Large intestine (tissue), 3 donors: ENCODE measurements at regions not wholly inside any gene's neighbourhood (a gene's known extent, or its start where the extent isn't known, plus 50 kb on each side); places are given as distances from the start of the nearest gene placed in this dataset.
"Not testable (repeated sequence)": the region's sequence is repeated elsewhere in the genome, so short reads cannot be mapped to it uniquely, and the experiment has no call there.

Experiments
- DNase-seq, 2 donors: peaks; one replicate each; pipeline versions ENCODE4 v3.0.0 to v3.0.0-alpha.2; 2013
- H3K27ac ChIP-seq: one replicate; pipeline ENCODE4 v1.5.1; 2013; ENCODE audit warnings: low read length
- H3K27me3 ChIP-seq: 2 replicates; pipeline ENCODE4 v1.6.1; 2013; ENCODE audit warnings: low read length; ENCODE audit not compliant: control insufficient read depth, insufficient read depth
- H3K36me3 ChIP-seq: 2 replicates; pipeline ENCODE4 v1.6.1; 2013; ENCODE audit warnings: low read length; ENCODE audit not compliant: control insufficient read depth, insufficient read depth
- H3K4me1 ChIP-seq: one replicate; pipeline ENCODE4 v1.6.1; 2013; ENCODE audit warnings: low read length; ENCODE audit not compliant: control insufficient read depth, insufficient read depth
- H3K4me3 ChIP-seq: one replicate; pipeline ENCODE4 v1.5.1; 2013; ENCODE audit warnings: low read length
- H3K9me3 ChIP-seq: one replicate; pipeline ENCODE4 v1.6.1; 2013; ENCODE audit warnings: mild to moderate bottlenecking, low read depth, low read length, moderate library complexity; ENCODE audit not compliant: control insufficient read depth
- WGBS: methylation state at CpG from one replicate; pipeline ENCODE4 v1.1.5; 2013; ENCODE audit warnings: low lambda C conversion rate; ENCODE audit not compliant: insufficient coverage; 5-methylcytosine and 5-hydroxymethylcytosine counted together

DNA sequence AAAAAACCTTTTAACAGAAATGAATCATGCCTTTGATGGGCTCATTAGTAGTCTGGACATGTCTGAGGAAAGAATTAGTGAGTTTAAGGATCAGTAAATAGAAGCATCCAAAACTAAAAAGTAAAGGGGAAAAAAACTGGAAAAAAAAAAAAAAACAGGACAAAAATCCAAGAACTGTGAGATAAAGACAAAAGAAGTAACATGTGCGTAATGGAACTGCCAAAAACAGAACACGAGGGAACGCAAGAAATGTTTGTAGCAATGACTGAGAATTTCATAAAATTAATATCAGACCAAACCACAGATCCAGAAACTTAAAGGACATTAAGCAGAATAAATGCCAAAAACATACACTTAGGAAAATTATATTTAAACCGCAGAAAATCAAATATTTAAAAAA lies 77.4 kb downstream of the MS4A13 start:
- Histone ChIP-seq H3K4me1 (no peaks in the 10 kb centered on the region), H3K4me3 (no peak overlapping the region), H3K9me3 (no peaks in the 10 kb centered on the region), H3K27me3 (no peaks in the 10 kb centered on the region), H3K36me3 (no peaks in the 10 kb centered on the region), H3K27ac (no peak overlapping the region)
- DNase-seq, result no peak
- WGBS, result 86% methylated on average over 4 of the region's 4 CpGs

DNA sequence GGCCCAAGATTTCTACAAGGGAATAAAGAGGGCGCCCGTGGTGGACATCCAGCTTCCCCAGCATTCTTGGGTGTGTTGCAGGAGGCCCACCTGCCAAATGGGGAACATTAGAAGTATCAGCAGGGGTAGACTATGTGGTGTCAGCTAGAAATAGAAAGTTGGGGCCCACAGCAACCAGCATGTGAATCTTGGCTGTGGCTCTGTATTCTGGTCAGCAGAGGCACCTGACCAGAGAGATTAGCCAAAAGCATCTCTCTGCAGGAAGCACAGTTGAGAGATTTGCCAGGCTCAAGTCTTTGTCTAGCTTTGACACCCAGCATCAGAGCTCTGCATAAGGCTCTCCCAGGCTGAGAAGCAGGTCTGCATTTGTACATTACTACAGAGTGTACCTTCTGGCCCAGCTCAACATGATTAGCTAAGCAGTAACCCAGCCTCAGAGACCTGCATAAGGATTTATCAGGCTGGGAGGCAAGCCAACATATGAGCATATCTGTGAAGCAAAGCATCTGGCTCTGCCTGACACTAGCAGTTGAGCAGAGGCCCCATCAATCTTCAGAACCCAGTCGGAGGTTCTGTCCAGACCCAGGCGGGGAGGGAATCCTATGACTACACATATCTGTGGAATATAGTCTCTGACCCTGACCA lies 79.9 kb downstream of the MS4A13 start:
- Histone ChIP-seq H3K27me3 (no peaks in the 10 kb centered on the region), H3K27ac (no peak overlapping the region), H3K36me3 (no peaks in the 10 kb centered on the region), H3K9me3 (no peaks in the 10 kb centered on the region), H3K4me3 (no peak overlapping the region), H3K4me1 (no peaks in the 10 kb centered on the region)
- DNase-seq, result peak; percentile 9 to 14
- WGBS, result no CpG with 5 or more reads among the region's 4 CpGs

DNA sequence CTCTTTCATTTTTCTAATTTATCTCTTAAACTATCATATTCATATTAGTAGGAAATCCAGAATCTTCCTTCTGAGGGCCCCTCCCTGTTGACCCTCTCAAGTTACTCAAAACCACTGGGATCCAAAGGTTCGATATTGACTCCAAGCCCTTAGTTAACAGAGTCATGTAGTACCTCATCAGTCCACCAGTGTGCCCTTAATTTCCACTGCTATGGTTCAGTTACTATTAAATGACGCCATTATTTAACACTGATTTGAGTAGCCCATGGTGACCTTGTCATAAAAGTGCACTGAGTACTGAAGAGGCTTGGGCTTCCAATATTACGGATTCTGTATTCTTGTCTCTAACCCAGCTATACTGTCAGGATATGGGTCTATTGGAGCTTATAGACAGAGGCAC lies 91.9 kb upstream of the MS4A8 start:
- H3K36me3 ChIP-seq, result no peaks in the 10 kb centered on the region
- H3K4me3 ChIP-seq, result no peak overlapping the region
- DNase-seq, result no peak
- no peak overlapping the region for H3K27ac ChIP-seq
- no peaks in the 10 kb centered on the region for H3K9me3 ChIP-seq
- H3K27me3 ChIP-seq, result no peaks in the 10 kb centered on the region
- no peaks in the 10 kb centered on the region for H3K4me1 ChIP-seq
- no CpG with 5 or more reads among the region's 3 CpGs for WGBS

DNA sequence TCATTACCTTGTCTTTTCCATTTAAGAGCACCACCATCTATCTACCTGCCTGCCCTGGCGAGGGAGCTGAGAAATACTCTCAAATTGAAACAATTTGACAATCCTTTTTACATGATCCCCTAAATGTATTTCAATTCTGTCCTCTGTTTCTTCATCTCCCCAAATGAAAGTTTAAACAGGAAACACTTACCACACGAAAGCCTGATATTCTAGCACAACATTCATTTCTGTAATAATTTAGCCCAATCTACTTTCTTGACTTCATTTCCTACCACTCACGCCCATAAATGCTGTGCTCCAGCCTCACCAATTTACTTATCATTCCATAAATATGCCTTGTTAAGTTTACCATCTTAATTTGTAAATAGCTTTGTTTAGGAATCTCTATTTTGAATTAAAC lies 89.8 kb upstream of the MS4A8 start:
- DNase-seq, result no peak
- H3K4me1 ChIP-seq, result no peaks in the 10 kb centered on the region
- WGBS, result 80% methylated on average over 2 of the region's 3 CpGs
- no peaks in the 10 kb centered on the region for H3K9me3 ChIP-seq
- H3K4me3 ChIP-seq, result no peak overlapping the region
- no peaks in the 10 kb centered on the region for H3K36me3 ChIP-seq
- H3K27ac ChIP-seq, result no peak overlapping the region
- no peaks in the 10 kb centered on the region for H3K27me3 ChIP-seq

DNA sequence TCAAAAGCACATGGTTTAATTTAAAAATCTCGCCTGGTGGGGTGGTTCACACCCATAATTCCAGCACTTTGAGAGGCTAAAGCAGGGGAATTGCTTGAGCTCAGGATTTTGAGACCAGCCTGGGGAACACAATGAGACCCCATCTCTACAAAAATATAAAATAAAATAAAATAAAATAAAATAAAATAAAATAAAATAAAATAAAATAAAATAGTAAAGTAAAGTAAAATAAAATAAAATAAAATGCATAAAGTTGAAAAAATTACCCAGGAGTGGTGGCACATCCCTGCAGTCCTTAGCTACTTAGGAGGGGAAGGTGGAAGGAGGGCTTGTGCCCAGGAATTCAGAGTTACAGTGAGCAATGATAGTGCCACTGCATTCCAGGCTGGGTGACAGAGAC lies 88.7 kb upstream of the MS4A8 start:
- no peaks in the 10 kb centered on the region for H3K9me3 ChIP-seq
- H3K36me3 ChIP-seq, result no peaks in the 10 kb centered on the region

DNA sequence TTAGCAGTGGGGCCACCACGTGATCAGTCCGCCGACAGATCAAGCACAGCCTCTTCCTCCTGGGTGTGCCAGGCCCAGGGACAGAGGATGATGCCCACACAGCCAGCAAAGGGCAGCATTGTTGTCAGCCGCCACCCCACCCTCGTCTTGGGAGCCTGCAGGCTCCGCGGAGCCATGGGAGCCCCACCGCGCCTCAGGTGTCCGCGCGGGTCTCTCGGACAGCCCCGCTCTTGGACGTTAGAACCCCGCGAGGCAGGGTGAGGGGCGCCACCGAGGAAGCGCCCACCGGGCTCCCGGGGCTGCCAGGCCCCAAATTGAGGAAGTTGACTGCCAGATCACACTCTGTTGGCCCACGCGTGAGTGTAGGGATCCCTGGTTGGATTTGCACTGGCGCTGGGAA lies 83.9 kb upstream of the MS4A8 start:
- H3K4me1 ChIP-seq, result no peaks in the 10 kb centered on the region
- H3K9me3 ChIP-seq, result no peaks in the 10 kb centered on the region
- no peak for DNase-seq
- no CpG with 5 or more reads among the region's 25 CpGs for WGBS
- no peaks in the 10 kb centered on the region for H3K36me3 ChIP-seq
- no peaks in the 10 kb centered on the region for H3K27me3 ChIP-seq
- H3K27ac ChIP-seq, result no peak overlapping the region
- no peak overlapping the region for H3K4me3 ChIP-seq

More for the DNA sequence above, 88.7 kb upstream of the MS4A8 start:
- H3K4me3 ChIP-seq, result no peak overlapping the region
- no peak for DNase-seq
- 67% methylated on average over 1 of the region's 1 CpG for WGBS
- H3K27ac ChIP-seq, result no peak overlapping the region
- H3K27me3 ChIP-seq, result no peaks in the 10 kb centered on the region
- H3K4me1 ChIP-seq, result no peaks in the 10 kb centered on the region

DNA sequence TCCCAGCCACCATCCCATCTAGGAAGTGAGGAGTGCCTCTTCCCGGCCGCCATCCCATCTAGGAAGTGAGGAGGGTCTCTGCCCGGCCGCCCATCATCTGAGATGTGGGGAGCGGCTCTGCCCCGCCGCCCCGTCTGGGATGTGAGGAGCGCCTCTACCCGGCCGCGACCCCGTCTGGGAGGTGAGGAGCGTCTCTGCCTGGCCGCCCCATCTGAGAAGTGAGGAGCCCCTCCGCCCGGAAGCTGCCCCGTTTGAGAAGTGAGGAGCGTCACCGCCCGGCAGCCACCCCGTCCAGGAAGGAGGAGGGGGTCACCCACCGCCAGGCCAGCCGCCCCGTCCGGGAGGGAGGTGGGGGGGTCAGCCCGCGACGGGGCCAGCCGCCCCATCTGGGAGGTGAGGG lies 77.5 kb upstream of the MS4A8 start:
- DNase-seq, H3K4me1 ChIP-seq, H3K36me3 ChIP-seq, H3K9me3 ChIP-seq, H3K4me3 ChIP-seq, H3K27ac ChIP-seq, H3K27me3 ChIP-seq: not testable (repeated sequence)
- no CpG with 5 or more reads among the region's 30 CpGs for WGBS

DNA sequence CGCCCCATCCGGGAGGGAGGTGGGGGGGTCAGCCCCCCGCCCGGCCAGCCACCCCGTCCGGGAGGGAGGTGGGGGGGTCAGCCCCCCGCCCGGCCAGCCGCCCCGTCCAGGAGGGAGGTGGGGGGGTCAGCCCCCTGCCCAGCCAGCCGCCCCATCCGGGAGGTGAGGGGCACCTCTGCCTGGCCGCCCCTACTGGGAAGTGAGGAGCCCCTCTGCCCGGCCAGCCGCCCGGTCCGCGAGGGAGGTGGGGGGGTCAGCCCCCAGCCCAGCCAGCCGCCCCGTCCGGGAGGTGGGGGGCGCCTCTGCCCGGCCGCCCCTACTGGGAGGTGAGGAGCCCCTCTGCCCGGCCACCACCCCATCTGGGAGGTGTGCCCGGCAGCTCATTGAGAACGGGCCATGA lies 76.6 kb upstream of the MS4A8 start:
- not testable (repeated sequence) for H3K4me1 ChIP-seq, DNase-seq, H3K27me3 ChIP-seq, H3K36me3 ChIP-seq, H3K4me3 ChIP-seq, H3K27ac ChIP-seq, H3K9me3 ChIP-seq
- WGBS, result no CpG with 5 or more reads among the region's 27 CpGs

DNA sequence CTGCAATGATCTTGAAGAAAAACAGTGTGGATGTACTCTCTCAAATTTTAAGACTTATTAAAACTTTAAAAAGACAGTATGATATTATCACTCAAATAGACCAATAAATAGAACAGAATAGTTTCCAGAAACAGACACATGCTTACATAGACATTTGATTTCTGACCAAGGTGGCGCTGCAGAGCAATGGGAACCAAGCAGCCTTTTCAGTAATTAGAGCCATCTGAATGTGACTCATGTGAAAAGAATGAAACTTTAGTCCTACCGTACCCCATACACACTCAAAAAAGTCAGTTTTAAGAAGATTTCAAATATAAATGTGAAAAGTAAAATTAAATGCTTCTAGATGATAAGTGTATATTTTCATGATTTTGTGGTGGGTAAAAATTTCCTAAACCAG lies 74.2 kb upstream of the MS4A8 start:
- no peaks in the 10 kb centered on the region for H3K27me3 ChIP-seq
- H3K4me1 ChIP-seq, result no peaks in the 10 kb centered on the region
- no peak overlapping the region for H3K27ac ChIP-seq
- no peak overlapping the region for H3K4me3 ChIP-seq
- no peaks in the 10 kb centered on the region for H3K36me3 ChIP-seq
- H3K9me3 ChIP-seq, result peaks cover 3% of the 10 kb centered on the region
- DNase-seq, result no peak
- no CpG with 5 or more reads among the region's 2 CpGs for WGBS

DNA sequence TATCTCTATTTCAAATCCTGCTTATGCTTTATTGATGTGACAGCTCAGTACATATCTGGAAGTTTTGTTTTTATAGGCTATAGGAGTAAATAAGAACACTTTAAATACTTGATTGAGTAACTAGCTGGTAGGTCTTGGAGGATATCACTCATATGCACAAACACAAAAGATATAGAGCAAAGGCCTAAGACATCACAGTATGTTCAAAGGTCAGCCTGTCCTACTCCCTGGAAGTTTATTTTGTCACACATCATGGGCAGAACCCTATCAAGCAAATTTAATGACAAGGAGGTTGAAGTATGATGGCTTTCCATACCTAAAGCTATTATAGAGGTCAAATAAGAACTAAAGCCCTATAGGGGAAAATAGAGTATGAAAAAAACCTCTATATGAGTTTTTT lies 70.0 kb upstream of the MS4A8 start:
- no peaks in the 10 kb centered on the region for H3K27me3 ChIP-seq
- no peaks in the 10 kb centered on the region for H3K36me3 ChIP-seq
- peak in 1 of 2 donors; percentile 23 for DNase-seq
- H3K27ac ChIP-seq, result no peak overlapping the region
- no peak overlapping the region for H3K4me3 ChIP-seq
- H3K4me1 ChIP-seq, result no peaks in the 10 kb centered on the region
- H3K9me3 ChIP-seq, result no peaks in the 10 kb centered on the region

DNA sequence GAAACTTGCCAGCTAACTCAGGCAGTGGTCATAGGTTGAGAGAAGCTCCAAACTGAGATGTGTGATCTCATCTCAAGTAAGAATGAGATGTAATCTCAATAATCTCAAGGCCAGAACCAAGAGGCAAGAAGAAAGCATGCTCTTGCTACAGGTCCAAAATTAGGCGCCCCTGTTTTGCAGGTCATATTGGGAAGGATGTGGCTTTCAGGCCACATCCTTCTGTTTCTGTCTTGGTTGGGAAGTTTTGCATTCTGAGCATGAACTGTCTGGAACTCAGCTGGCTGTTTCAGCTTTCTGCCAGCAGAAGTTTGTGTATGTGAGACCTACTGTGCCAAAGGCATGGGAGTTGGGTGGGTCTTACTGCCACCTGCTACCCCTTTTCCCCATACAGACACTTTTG lies 67.5 kb upstream of the MS4A8 start:
- H3K27ac ChIP-seq, result no peak overlapping the region
- H3K4me3 ChIP-seq, result no peak overlapping the region
- H3K9me3 ChIP-seq, result no peaks in the 10 kb centered on the region
- no peaks in the 10 kb centered on the region for H3K36me3 ChIP-seq
- no peak for DNase-seq
- no peaks in the 10 kb centered on the region for H3K4me1 ChIP-seq
- whole genome bisulfite sequencing, result no CpG with 5 or more reads among the region's 1 CpG
- H3K27me3 ChIP-seq, result no peaks in the 10 kb centered on the region
